Prostate gland (tissue), 2 donors: ENCODE measurements at regions not wholly inside any gene's neighbourhood (a gene's known extent, or its start where the extent isn't known, plus 50 kb on each side); places are given as distances from the start of the nearest gene placed in this dataset.

Source experiments
- CTCF ChIP-seq, 4 experiments: fragments of 200-600 bp in 2 of 4; fragments of 450-650 bp in 2 of 4; sonication (generic) in 2 of 4; IDR thresholded peaks; 1 replicate in 3 of 4; 2 replicates in 1 of 4; pipeline ENCODE4 v1.5.1; 2016 to 2019; ENCODE audit warnings: antibody characterized with exemption in 4 of 4, mild to moderate bottlenecking in 2 of 4, moderate library complexity in 2 of 4
- POLR2A ChIP-seq: fragments of 450-650 bp; IDR thresholded peaks from one replicate; pipeline ENCODE4 v1.6.1; 2016; ENCODE audit warnings: antibody characterized with exemption, mild to moderate bottlenecking
- POLR2AphosphoS5 ChIP-seq: sonication (generic); formaldehyde crosslinking; IDR thresholded peaks from one replicate; pipeline ENCODE4 v1.6.1; 2017; ENCODE audit warnings: antibody characterized with exemption

GRCh38 chr13:39201180-39201579, 162.9 kb downstream of the NHLRC3 start:
- TF ChIP-seq POLR2A (no peak), CTCF (IDR thresholded peaks at IDR 0.05) (no peak), POLR2AphosphoS5 (no peak)
